H1 (cell line): ENCODE measurements at regions not wholly inside any gene's neighbourhood (a gene's known extent, or its start where the extent isn't known, plus 50 kb on each side); places are given as distances from the start of the nearest gene placed in this dataset.

Experiments used
- CTCF ChIA-PET: fragments of 300-600 bp; sonication (Branson Sonifier 250); formaldehyde crosslinking; loops from one replicate; lab custom pipeline; 2021; ENCODE audit not compliant: partially characterized antibody; lab: Charles Lee
- POLR2A ChIA-PET: fragments of 300-600 bp; sonication (Branson Sonifier 250); formaldehyde crosslinking; loops from one replicate; lab custom pipeline; 2021; ENCODE audit warnings: inconsistent platforms; ENCODE audit not compliant: partially characterized antibody; lab: Charles Lee
- DNase-seq, 2 experiments: peaks; one replicate each; pipeline versions ENCODE4 v3.0.0 to v3.0.0-alpha.2; 2010 to 2022; ENCODE audit warnings: low spot score in 2 of 2, low read depth in 1 of 2, mixed read lengths in 1 of 2
- FAIRE-seq: peaks from 2 replicates; lab custom pipeline; 2011; peaks lifted over from hg19 to GRCh38; lab: Jason Lieb, UNC
- H2AFZ ChIP-seq: 2 replicates; pipeline ENCODE4 v1.8.1; 2012; ENCODE audit warnings: low read length, inconsistent platforms
- H2AK5ac ChIP-seq: 2 replicates; pipeline ENCODE4 v1.6.1; 2013; ENCODE audit warnings: low read depth, low read length
- H2BK120ac ChIP-seq: replicated peaks from 2 replicates; pipeline ENCODE3; 2013; ENCODE audit warnings: low read depth, low read length, inconsistent platforms
- H2BK12ac ChIP-seq: 2 replicates; pipeline ENCODE4 v1.6.1; 2013; ENCODE audit warnings: low read depth, low read length
- H2BK15ac ChIP-seq: 2 replicates; pipeline ENCODE4 v1.6.1; 2013; ENCODE audit warnings: low read length
- H2BK20ac ChIP-seq: 2 replicates; pipeline ENCODE4 v1.6.1; 2013; ENCODE audit warnings: low read length
- H2BK5ac ChIP-seq: 2 replicates; pipeline ENCODE4 v1.6.1; 2013; ENCODE audit warnings: low read depth, low read length
- H3K14ac ChIP-seq: 2 replicates; pipeline ENCODE4 v1.6.1; 2013; ENCODE audit warnings: inconsistent platforms; ENCODE audit not compliant: insufficient read length
- H3K18ac ChIP-seq: 2 replicates; pipeline ENCODE4 v1.6.1; 2013; ENCODE audit warnings: low read length; ENCODE audit errors: extremely low read depth
- H3K23ac ChIP-seq: 2 replicates; pipeline ENCODE4 v1.6.1; 2013; ENCODE audit warnings: inconsistent platforms; ENCODE audit not compliant: insufficient read length
- H3K23me2 ChIP-seq: 2 replicates; pipeline ENCODE4 v1.6.1; 2013; ENCODE audit warnings: low read depth, low read length
- H3K27ac ChIP-seq: 2 replicates; pipeline ENCODE4 v1.6.1; 2011; ENCODE audit warnings: low read depth, low read length, inconsistent platforms
- H3K27me3 ChIP-seq, 4 experiments: replicated peaks in 1 of 4; 1 replicate in 1 of 4; 2 replicates in 3 of 4; pipeline versions ENCODE4 v1.6.1 to v1.8.1; 2011 to 2013; ENCODE audit warnings: low read length in 3 of 4, mild to moderate bottlenecking in 3 of 4, inconsistent platforms in 2 of 4, mixed read lengths in 2 of 4, moderate library complexity in 1 of 4; ENCODE audit not compliant: control insufficient read depth in 3 of 4, insufficient read depth in 3 of 4; ENCODE audit errors: extremely low read depth in 1 of 4
- H3K36me3 ChIP-seq, 4 experiments: 2 replicates each; pipeline versions ENCODE4 v1.6.1 to v1.8.1; 2011 to 2013; ENCODE audit warnings: mild to moderate bottlenecking in 4 of 4, low read length in 3 of 4, moderate library complexity in 2 of 4, control low read depth in 1 of 4, inconsistent platforms in 1 of 4; ENCODE audit not compliant: insufficient read depth in 4 of 4, control insufficient read depth in 2 of 4
- H3K4ac ChIP-seq: replicated peaks from 2 replicates; pipeline ENCODE3; 2013; ENCODE audit warnings: low read length, low read depth, mixed read lengths, inconsistent platforms; ENCODE audit not compliant: insufficient read length
- H3K4me1 ChIP-seq, 4 experiments: replicated peaks in 1 of 4; 1 replicate in 1 of 4; 2 replicates in 3 of 4; pipeline versions ENCODE4 v1.6.1 to v1.8.1; 2011 to 2013; ENCODE audit warnings: low read length in 3 of 4, inconsistent platforms in 2 of 4, mixed read lengths in 1 of 4; ENCODE audit not compliant: insufficient read depth in 4 of 4, control insufficient read depth in 3 of 4
- H3K4me2 ChIP-seq, 2 experiments: 2 replicates each; pipeline versions ENCODE4 v1.6.1 to v1.8.1; 2011 to 2013; ENCODE audit warnings: low read depth in 2 of 2, low read length in 2 of 2, control low read depth in 1 of 2, inconsistent platforms in 1 of 2, mild to moderate bottlenecking in 1 of 2; ENCODE audit not compliant: insufficient read depth in 1 of 2
- H3K4me3 ChIP-seq, 4 experiments: fragments of 200-600, 300-600 bp in 1 of 4; sonication (generic), shearing (Covaris generic), sonication (Bioruptor Twin) in 1 of 4; 2 replicates each; pipeline versions ENCODE4 v1.5.1 to v1.8.1; 2011 to 2016; ENCODE audit warnings: low read length in 4 of 4, low read depth in 3 of 4, control low read depth in 2 of 4, inconsistent platforms in 2 of 4, mild to moderate bottlenecking in 2 of 4, mixed read lengths in 1 of 4, moderate library complexity in 1 of 4; ENCODE audit not compliant: insufficient read depth in 2 of 4; ENCODE audit errors: extremely low read depth in 1 of 4
- H3K56ac ChIP-seq: replicated peaks from 2 replicates; pipeline ENCODE3; 2013; ENCODE audit warnings: low read depth, mild to moderate bottlenecking, mixed read lengths, low read length, inconsistent platforms; ENCODE audit not compliant: insufficient read length
- H3K79me1 ChIP-seq: 2 replicates; pipeline ENCODE4 v1.6.1; 2013; ENCODE audit warnings: low read depth, low read length, control low read depth
- H3K79me2 ChIP-seq, 2 experiments: 2 replicates each; pipeline versions ENCODE4 v1.6.1 to v1.8.1; 2012 to 2013; ENCODE audit warnings: low read length in 2 of 2, mild to moderate bottlenecking in 2 of 2, inconsistent platforms in 1 of 2; ENCODE audit not compliant: insufficient read depth in 2 of 2, control insufficient read depth in 1 of 2
- H3K9ac ChIP-seq, 4 experiments: replicated peaks in 1 of 4; 1 replicate in 1 of 4; 2 replicates in 3 of 4; pipeline versions ENCODE4 v1.6.1 to v1.8.1; 2011 to 2013; ENCODE audit warnings: low read depth in 3 of 4, low read length in 3 of 4, control low read depth in 2 of 4, mild to moderate bottlenecking in 2 of 4, moderate library complexity in 2 of 4, inconsistent platforms in 1 of 4; ENCODE audit errors: extremely low read depth in 1 of 4
- H3K9me3 ChIP-seq, 2 experiments: 2 replicates each; pipeline versions ENCODE4 v1.6.1 to v1.8.1; 2012 to 2013; ENCODE audit warnings: mild to moderate bottlenecking in 2 of 2, moderate library complexity in 2 of 2, control low read depth in 1 of 2, inconsistent platforms in 1 of 2, low read depth in 1 of 2, low read length in 1 of 2, mixed read lengths in 1 of 2; ENCODE audit not compliant: insufficient read depth in 2 of 2
- H4K20me1 ChIP-seq, 2 experiments: replicated peaks in 1 of 2; 2 replicates each; pipeline versions ENCODE3 to v1.8.1; 2011 to 2013; ENCODE audit warnings: inconsistent platforms in 2 of 2, low read length in 2 of 2, mild to moderate bottlenecking in 1 of 2; ENCODE audit not compliant: insufficient read depth in 2 of 2, control insufficient read depth in 1 of 2
- H4K5ac ChIP-seq: 2 replicates; pipeline ENCODE4 v1.6.1; 2013; ENCODE audit warnings: low read length, low read depth, mixed read lengths, inconsistent platforms; ENCODE audit not compliant: insufficient read length
- H4K8ac ChIP-seq: 2 replicates; pipeline ENCODE4 v1.8.0; 2013; ENCODE audit warnings: mild to moderate bottlenecking, moderate library complexity, low read length, inconsistent platforms; ENCODE audit not compliant: insufficient read depth; ENCODE audit errors: extremely low read depth
- H4K91ac ChIP-seq: replicated peaks from 2 replicates; pipeline ENCODE3; 2013; ENCODE audit warnings: low read length, mixed read lengths, inconsistent platforms; ENCODE audit not compliant: insufficient read length
- ATF3 ChIP-seq: IDR thresholded peaks from 2 replicates; pipeline ENCODE4 v1.6.1; 2011; ENCODE audit warnings: low read depth, mild to moderate bottlenecking, low read length; ENCODE audit not compliant: insufficient read depth
- BACH1 ChIP-seq: IDR thresholded peaks from 2 replicates; pipeline ENCODE4 v1.6.1; 2012; ENCODE audit warnings: low read length, improper control_type of control experiment
- BRCA1 ChIP-seq: IDR thresholded peaks from 2 replicates; pipeline ENCODE4 v1.6.1; 2012; ENCODE audit warnings: low read depth, low read length, improper control_type of control experiment
- FOSL1 ChIP-seq: IDR thresholded peaks from 2 replicates; pipeline ENCODE4 v1.6.1; 2011; ENCODE audit warnings: mild to moderate bottlenecking, low read depth, low read length, moderate library complexity; ENCODE audit not compliant: insufficient read depth
- HDAC2 ChIP-seq, 2 experiments: fragments of 300-600 bp in 1 of 2; sonication (generic) in 1 of 2; IDR thresholded peaks; 2 replicates each; pipeline ENCODE4 v1.6.1; 2011 to 2012; ENCODE audit warnings: low read depth in 2 of 2, low read length in 2 of 2, mild to moderate bottlenecking in 2 of 2, moderate library complexity in 2 of 2, borderline replicate concordance in 1 of 2, inconsistent platforms in 1 of 2
- HDAC6 ChIP-seq: IDR thresholded peaks from one replicate; pipeline ENCODE4 v1.7.1; 2012; ENCODE audit warnings: low read depth, mild to moderate bottlenecking, inconsistent platforms, low read length, moderate library complexity
- NRF1 ChIP-seq: IDR thresholded peaks from 2 replicates; pipeline ENCODE4 v1.6.1; 2011; ENCODE audit warnings: mild to moderate bottlenecking, low read depth, low read length, improper control_type of control experiment
- POU5F1 ChIP-seq: IDR thresholded peaks from 2 replicates; pipeline ENCODE4 v1.6.1; 2011; ENCODE audit warnings: low read depth, mild to moderate bottlenecking, low read length, moderate library complexity
- RXRA ChIP-seq: IDR thresholded peaks from 2 replicates; pipeline ENCODE4 v1.6.1; 2011; ENCODE audit warnings: low read depth, mild to moderate bottlenecking, low read length, moderate library complexity; ENCODE audit not compliant: insufficient read depth
- SP2 ChIP-seq: IDR thresholded peaks from 2 replicates; pipeline ENCODE4 v1.6.1; 2012; ENCODE audit warnings: mild to moderate bottlenecking, low read length, inconsistent platforms

DNA sequence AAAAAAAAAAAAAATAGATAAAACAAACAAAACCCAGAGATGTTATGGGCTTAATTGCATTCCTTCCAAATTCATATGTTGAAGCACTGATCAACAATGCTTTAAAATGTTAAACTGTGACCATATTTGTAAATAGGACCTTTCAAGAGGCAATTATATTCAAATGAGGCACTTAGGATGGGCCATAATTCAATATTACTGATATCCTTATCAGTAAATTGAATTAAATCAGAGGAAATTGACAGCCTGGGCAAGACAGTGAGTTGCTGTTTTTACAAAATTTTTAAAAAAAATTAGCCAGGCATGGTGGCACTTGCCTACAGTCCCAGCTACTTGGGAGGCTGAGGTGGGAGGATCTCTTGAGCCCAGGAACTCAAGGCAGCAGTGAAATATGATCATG lies 364.1 kb downstream of the GJA1 start:
- Histone ChIP-seq H3K79me2 (no peaks in the 10 kb centered on the region), H3K23me2 (no peaks in the 10 kb centered on the region), H3K4me2 (no peak overlapping the region), H3K27me3 (no peaks in the 10 kb centered on the region), H2BK15ac (no peak overlapping the region), H4K8ac (no peak overlapping the region), H4K91ac (no peak overlapping the region), H3K56ac (no peak overlapping the region), H2BK5ac (no peak overlapping the region), H3K4me3 (no peak overlapping the region), H4K5ac (no peak overlapping the region), H2AK5ac (no peak overlapping the region), H2AFZ (no peak overlapping the region), H2BK120ac (no peak overlapping the region), H3K18ac (no peak overlapping the region), H3K27ac (no peak overlapping the region), H2BK12ac (no peak overlapping the region), H4K20me1 (no peaks in the 10 kb centered on the region), H3K14ac (no peak overlapping the region), H2BK20ac (no peak overlapping the region), H3K36me3 (no peaks in the 10 kb centered on the region; a peak in 1 of 8 replicates), H3K23ac (no peak overlapping the region), H3K9ac (no peak overlapping the region), H3K9me3 (peaks cover 10 to 12% of the 10 kb centered on the region in 2 experiments; a peak in 3 of 4 replicates), H3K4me1 (no peaks in the 10 kb centered on the region), H3K4ac (no peak overlapping the region), H3K79me1 (no peaks in the 10 kb centered on the region)
- POLR2A ChIA-PET, result no interaction called here
- TF ChIP-seq BACH1, result no peak
- no peak for TF ChIP-seq RXRA
- TF ChIP-seq NRF1, result no peak
- no peak for TF ChIP-seq HDAC6
- TF ChIP-seq HDAC2 (IDR thresholded peaks at IDR 0.05; ENCODE audit: borderline replicate concordance in 1 of 2, low read depth in 2 of 2, low read length in 2 of 2), result no peak
- no peak for TF ChIP-seq FOSL1
- no peak for TF ChIP-seq BRCA1
- no peak for TF ChIP-seq ATF3
- TF ChIP-seq SP2, result no peak
- no peak for TF ChIP-seq POU5F1
- no peak for DNase-seq
- CTCF ChIA-PET, result no interaction called here
- FAIRE-seq, result no peak
